ENCODE measurements at regions not wholly inside any gene's neighbourhood (a gene's known extent, or its start where the extent isn't known, plus 50 kb on each side); places are given as distances from the start of the nearest gene placed in this dataset.

DNA sequence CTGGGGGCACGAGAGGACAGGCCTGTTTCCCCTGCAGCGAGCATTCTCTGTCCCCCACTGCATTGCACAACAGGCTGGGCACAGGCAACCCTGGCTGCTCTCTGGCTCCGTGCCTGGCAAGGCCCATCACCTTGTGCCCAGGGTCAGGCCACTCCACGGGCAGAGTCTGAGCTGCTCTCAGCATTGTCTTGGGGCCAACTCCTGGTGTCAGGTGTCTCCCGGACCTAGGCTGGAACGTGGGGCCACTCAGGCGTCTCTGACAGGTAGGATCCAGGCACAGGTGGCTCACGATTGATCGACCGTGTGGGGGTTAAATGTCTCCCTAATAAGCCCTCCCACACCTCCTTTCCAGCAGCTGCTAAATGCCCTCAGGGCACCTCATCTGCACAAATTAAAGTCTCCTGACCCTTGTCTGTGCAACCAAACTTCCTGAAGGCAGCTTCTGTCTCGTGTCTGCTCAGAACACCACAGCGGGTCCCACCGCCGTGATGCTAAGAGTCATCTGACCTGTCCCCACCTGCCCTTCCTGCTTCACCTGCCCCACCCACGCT, 66.6 kb upstream of the GPC1 start (continued):
- TF ChIP-seq FOXJ3 (CRISPR knock-in tag; IDR thresholded peaks at IDR 0.05): no peak

DNA sequence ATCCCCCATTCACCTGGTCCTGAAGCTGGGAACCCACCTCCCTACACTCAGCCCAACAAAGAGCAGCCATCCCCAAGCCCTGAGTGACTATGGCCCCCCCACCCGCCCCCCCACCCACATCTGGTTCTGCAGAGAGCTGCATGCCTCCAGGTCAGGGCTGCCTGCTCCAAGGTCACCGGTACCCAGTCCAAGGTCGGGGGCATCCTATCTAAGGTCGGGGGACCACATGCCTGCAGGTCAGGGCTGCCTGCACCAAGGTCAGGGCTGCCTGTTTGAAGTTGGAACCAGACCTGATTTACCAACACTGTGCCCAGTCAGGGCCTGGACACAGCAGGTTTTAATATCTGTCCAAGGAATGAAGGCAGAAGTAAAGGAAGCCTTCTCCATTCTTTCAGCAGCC, 66.1 kb upstream of the GPC1 start:
- H3K4me2 ChIP-seq: no peak overlapping the region

DNA sequence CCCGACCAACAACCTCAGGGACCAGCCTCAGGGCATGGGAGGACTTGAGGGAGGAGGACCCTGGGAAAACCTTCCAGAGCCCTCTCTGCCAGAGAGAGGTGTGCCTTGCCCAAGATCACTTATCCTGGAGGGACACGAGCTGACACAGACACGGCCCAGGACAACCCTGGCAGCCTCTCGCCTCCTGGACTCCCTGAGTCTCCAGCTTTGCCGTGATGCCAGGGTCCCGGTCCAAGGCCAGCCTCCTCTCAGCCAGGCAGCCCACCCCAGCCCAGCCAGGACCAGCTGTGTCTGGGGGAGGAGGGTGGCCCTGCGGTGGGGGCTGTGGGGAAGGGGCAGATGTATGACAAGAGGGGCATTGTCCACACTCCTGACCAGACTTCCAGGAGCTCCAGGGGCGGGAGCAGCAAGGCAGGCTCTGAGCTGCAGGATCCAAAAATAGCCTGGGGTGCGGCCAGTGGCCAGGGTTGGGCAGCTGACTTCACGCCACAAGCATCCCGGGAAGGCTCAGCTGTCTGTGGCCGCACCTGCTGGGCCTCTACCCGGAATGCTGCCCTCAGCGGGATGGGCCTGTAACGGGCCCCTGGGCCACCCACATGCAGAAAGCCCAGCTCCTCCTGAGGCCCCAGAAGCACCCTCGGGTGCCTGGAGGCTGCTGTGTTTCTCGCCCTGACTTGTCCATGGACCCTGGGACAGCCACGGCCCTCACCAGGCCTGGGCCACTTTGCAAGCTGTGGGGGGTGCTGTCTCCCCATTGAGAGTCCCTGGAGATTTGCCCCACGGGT, 65.5 kb upstream of the GPC1 start:
- Histone ChIP-seq H2AFZ (ENCODE audit: low read depth) (peak overlapping the region; percentile 13; the same call in 1 of the 2 replicates), H3K4me1 (ENCODE audit: control insufficient read depth in 1 of 2, insufficient read depth in 2 of 2, low read depth in 1 of 2, low read length in 1 of 2) (peaks cover 13 to 14% of the 10 kb centered on the region in 2 experiments; a peak in 2 of 4 replicates), H3K79me2 (ENCODE audit: insufficient read depth) (no peaks in the 10 kb centered on the region), H3K27ac (ENCODE audit: low read depth in 2 of 2, low read length in 1 of 2) (peak overlapping the region; percentile 18 to 70; a peak in 2 of 4 replicates), H3K9me3 (no peaks in the 10 kb centered on the region), H3F3A (replicated peaks; ENCODE audit: insufficient read depth) (no peaks in the 10 kb centered on the region), H3K4me2 (no peak overlapping the region), H3K9me2 (no peaks in the 10 kb centered on the region), H4K20me1 (ENCODE audit: insufficient read depth) (no peaks in the 10 kb centered on the region), H3K4me3 (ENCODE audit: low read depth in 2 of 2, low read length in 1 of 2) (no peak overlapping the region), H3K36me3 (replicated peaks in 1 of 2; ENCODE audit: control insufficient read depth in 1 of 2, insufficient read depth in 2 of 2, low read length in 1 of 2) (no peaks in the 10 kb centered on the region), H3K27me3 (ENCODE audit: insufficient read depth) (no peaks in the 10 kb centered on the region), H3K9ac (0 out of 2 replicates have a peak overlapping the region, but pooled peaks have one; percentile 5)
- DNase-seq: no peak
- CTCF ChIA-PET: interaction anchor here (0.7 kb wide), 1 partner anchor 59 kb away, joined by 3 read pairs; no protein-coding TSS in a partner anchor
- POLR2A ChIA-PET: no interaction called here
- WGBS (ENCODE audit: low lambda C conversion rate): 35% methylated on average over 7 of the region's 19 CpGs
- TF ChIP-seq RCOR1 (IDR thresholded peaks at IDR 0.05; ENCODE audit: low read length) (no peak), RFX5 (IDR thresholded peaks at IDR 0.05; ENCODE audit: low read length) (no peak), SIN3A (IDR thresholded peaks at IDR 0.05; ENCODE audit: borderline replicate concordance, low read depth, low read length) (no peak), CHD2 (IDR thresholded peaks at IDR 0.05; ENCODE audit: low read length, partially characterized antibody) (no peak), FOSL2 (IDR thresholded peaks at IDR 0.05; ENCODE audit: borderline replicate concordance, low read depth) (peak; percentile 14; the same call in 1 of the 2 replicates), JUND (IDR thresholded peaks at IDR 0.05) (no peak; the same call in 1 of the 2 replicates), NRF1 (IDR thresholded peaks at IDR 0.05; ENCODE audit: low read depth, low read length) (no peak), FOXM1 (IDR thresholded peaks at IDR 0.05; ENCODE audit: low read depth) (no peak)
- TF ChIP-seq, protein P1, sequence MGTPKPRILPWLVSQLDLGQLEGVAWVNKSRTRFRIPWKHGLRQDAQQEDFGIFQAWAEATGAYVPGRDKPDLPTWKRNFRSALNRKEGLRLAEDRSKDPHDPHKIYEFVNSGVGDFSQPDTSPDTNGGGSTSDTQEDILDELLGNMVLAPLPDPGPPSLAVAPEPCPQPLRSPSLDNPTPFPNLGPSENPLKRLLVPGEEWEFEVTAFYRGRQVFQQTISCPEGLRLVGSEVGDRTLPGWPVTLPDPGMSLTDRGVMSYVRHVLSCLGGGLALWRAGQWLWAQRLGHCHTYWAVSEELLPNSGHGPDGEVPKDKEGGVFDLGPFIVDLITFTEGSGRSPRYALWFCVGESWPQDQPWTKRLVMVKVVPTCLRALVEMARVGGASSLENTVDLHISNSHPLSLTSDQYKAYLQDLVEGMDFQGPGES (IDR thresholded peaks at IDR 0.05; ENCODE audit: low read depth, low read length): no peak
- TF ChIP-seq, protein P2, sequence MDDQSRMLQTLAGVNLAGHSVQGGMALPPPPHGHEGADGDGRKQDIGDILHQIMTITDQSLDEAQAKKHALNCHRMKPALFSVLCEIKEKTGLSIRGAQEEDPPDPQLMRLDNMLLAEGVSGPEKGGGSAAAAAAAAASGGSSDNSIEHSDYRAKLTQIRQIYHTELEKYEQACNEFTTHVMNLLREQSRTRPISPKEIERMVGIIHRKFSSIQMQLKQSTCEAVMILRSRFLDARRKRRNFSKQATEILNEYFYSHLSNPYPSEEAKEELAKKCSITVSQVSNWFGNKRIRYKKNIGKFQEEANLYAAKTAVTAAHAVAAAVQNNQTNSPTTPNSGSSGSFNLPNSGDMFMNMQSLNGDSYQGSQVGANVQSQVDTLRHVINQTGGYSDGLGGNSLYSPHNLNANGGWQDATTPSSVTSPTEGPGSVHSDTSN (IDR thresholded peaks at IDR 0.05): no peak
- TF ChIP-seq, protein P3, sequence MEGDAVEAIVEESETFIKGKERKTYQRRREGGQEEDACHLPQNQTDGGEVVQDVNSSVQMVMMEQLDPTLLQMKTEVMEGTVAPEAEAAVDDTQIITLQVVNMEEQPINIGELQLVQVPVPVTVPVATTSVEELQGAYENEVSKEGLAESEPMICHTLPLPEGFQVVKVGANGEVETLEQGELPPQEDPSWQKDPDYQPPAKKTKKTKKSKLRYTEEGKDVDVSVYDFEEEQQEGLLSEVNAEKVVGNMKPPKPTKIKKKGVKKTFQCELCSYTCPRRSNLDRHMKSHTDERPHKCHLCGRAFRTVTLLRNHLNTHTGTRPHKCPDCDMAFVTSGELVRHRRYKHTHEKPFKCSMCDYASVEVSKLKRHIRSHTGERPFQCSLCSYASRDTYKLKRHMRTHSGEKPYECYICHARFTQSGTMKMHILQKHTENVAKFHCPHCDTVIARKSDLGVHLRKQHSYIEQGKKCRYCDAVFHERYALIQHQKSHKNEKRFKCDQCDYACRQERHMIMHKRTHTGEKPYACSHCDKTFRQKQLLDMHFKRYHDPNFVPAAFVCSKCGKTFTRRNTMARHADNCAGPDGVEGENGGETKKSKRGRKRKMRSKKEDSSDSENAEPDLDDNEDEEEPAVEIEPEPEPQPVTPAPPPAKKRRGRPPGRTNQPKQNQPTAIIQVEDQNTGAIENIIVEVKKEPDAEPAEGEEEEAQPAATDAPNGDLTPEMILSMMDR (IDR thresholded peaks at IDR 0.05): no peak

More for the DNA sequence above, 66.1 kb upstream of the GPC1 start:
- peak; percentile 62 for DNase-seq
- WGBS (ENCODE audit: low lambda C conversion rate): no CpG with 5 or more reads among the region's 4 CpGs
- ChIA-PET POLR2A (no interaction called here), CTCF (no interaction called here)
- Histone ChIP-seq H3K9me3 (no peaks in the 10 kb centered on the region), H3K79me2 (ENCODE audit: insufficient read depth) (no peaks in the 10 kb centered on the region), H3K27ac (ENCODE audit: low read depth in 2 of 2, low read length in 1 of 2) (peak overlapping the region; percentile 18 to 70; a peak in 2 of 4 replicates), H3K4me3 (ENCODE audit: low read depth in 2 of 2, low read length in 1 of 2) (no peak overlapping the region), H3F3A (replicated peaks; ENCODE audit: insufficient read depth) (no peaks in the 10 kb centered on the region), H3K9ac (no peak overlapping the region), H3K36me3 (replicated peaks in 1 of 2; ENCODE audit: control insufficient read depth in 1 of 2, insufficient read depth in 2 of 2, low read length in 1 of 2) (no peaks in the 10 kb centered on the region), H3K4me1 (ENCODE audit: control insufficient read depth in 1 of 2, insufficient read depth in 2 of 2, low read depth in 1 of 2, low read length in 1 of 2) (peaks cover 9 to 14% of the 10 kb centered on the region in 2 experiments; a peak in 2 of 4 replicates), H3K27me3 (ENCODE audit: insufficient read depth) (no peaks in the 10 kb centered on the region), H2AFZ (ENCODE audit: low read depth) (peak overlapping the region; percentile 13; the same call in 1 of the 2 replicates), H4K20me1 (ENCODE audit: insufficient read depth) (no peaks in the 10 kb centered on the region), H3K9me2 (no peaks in the 10 kb centered on the region)
- TF ChIP-seq POLR2AphosphoS5 (IDR thresholded peaks at IDR 0.05; ENCODE audit: low read depth, low read length): no peak
- no peak for TF ChIP-seq MEF2A (IDR thresholded peaks at IDR 0.05; ENCODE audit: borderline replicate concordance, low read depth)
- TF ChIP-seq RXRA (IDR thresholded peaks at IDR 0.05; ENCODE audit: borderline replicate concordance, low read depth): no peak
- TF ChIP-seq MXI1 (IDR thresholded peaks at IDR 0.05; ENCODE audit: low read depth, low read length): no peak
- TF ChIP-seq TEAD4 (IDR thresholded peaks at IDR 0.05; ENCODE audit: borderline replicate concordance, insufficient read depth): no peak
- TF ChIP-seq, protein P4, sequence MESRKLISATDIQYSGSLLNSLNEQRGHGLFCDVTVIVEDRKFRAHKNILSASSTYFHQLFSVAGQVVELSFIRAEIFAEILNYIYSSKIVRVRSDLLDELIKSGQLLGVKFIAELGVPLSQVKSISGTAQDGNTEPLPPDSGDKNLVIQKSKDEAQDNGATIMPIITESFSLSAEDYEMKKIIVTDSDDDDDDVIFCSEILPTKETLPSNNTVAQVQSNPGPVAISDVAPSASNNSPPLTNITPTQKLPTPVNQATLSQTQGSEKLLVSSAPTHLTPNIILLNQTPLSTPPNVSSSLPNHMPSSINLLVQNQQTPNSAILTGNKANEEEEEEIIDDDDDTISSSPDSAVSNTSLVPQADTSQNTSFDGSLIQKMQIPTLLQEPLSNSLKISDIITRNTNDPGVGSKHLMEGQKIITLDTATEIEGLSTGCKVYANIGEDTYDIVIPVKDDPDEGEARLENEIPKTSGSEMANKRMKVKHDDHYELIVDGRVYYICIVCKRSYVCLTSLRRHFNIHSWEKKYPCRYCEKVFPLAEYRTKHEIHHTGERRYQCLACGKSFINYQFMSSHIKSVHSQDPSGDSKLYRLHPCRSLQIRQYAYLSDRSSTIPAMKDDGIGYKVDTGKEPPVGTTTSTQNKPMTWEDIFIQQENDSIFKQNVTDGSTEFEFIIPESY (IDR thresholded peaks at IDR 0.05; ENCODE audit: borderline replicate concordance, low read depth): no peak
- no peak for TF ChIP-seq GABPA (IDR thresholded peaks at IDR 0.05; ENCODE audit: low read depth)
- TF ChIP-seq FOSL2 (IDR thresholded peaks at IDR 0.05; ENCODE audit: borderline replicate concordance, low read depth): no peak
- TF ChIP-seq NFIC (IDR thresholded peaks at IDR 0.05; ENCODE audit: borderline replicate concordance): no peak
- no peak for TF ChIP-seq TAF1 (IDR thresholded peaks at IDR 0.05; ENCODE audit: borderline replicate concordance, low read depth, low read length)
- TF ChIP-seq FOXM1 (IDR thresholded peaks at IDR 0.05; ENCODE audit: low read depth): no peak
- TF ChIP-seq FOXJ3 (CRISPR knock-in tag; IDR thresholded peaks at IDR 0.05): no peak

Data from SK-N-SH (cell line).